Stimulated activated naive CD4-positive, alpha-beta T cell treated with Interleukin-2 at 50 U/mL for 16 hours (primary cell): ENCODE measurements at regions not wholly inside any gene's neighbourhood (a gene's known extent, or its start where the extent isn't known, plus 50 kb on each side); places are given as distances from the start of the nearest gene placed in this dataset.
"Not testable (repeated sequence)": the region's sequence is repeated elsewhere in the genome, so short reads cannot be mapped to it uniquely, and the experiment has no call there.

Experiments used
- DNase-seq: peaks from one replicate; lab custom pipeline; 2025; lab: John Stamatoyannopoulos, UW

DNA sequence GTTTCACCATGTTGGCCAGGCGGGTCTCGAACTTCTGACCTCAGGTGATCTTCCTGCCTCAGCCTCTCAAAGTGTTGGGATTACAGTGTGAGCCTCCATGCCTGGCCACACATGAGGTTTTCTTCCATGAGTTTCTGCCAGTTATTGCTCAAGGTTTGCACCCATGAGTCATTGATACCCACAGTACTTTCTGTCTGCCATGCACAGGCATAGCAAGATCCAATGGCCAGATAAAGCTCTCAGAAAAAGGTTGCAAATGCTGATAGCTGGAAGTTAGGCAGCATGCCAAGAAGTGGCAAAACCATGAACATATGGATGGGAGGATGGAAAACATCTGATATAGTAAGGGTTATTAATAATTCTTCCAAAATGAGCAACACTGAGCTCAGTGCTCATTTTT, 298.7 kb upstream of the NRG3 start:
- DNase-seq, result no peak

DNA sequence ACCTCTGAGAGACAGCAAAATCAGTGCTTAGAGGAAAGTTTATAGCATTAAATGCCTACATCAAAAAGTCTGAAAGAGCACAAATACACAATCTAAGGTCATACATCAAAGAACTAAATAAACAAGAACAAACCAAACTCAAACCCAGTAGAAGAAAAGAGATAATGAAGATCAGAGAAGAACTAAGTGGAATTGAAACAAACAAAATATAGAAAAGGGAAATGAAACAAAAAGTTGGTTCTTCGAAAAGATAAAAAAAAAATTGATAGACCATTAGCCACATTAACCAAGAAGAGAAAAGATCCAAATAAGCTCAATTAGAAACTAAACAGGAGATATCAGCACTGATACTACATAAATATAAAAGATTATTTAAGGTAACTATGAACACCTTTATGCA, 280.0 kb upstream of the NRG3 start:
- no peak for DNase-seq

DNA sequence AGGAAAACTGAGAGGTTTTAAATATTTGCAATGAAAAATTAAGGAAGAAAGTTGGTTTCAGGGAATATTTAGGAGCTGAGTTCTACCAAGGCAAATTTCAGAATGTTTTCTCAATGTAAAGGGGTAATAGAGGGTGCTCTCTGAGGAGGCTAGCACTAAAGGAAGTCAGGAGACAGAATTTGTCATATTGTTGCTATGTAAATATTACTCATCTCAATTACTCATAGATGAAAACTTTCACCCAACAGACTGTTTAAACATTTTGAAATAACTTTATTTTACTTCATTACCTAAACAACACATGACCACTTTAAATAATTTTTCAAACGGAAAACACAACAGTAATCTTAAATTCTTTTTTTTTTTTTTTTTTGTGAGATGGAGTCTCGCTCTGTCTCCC, 274.8 kb upstream of the NRG3 start:
- DNase-seq, result no peak

DNA sequence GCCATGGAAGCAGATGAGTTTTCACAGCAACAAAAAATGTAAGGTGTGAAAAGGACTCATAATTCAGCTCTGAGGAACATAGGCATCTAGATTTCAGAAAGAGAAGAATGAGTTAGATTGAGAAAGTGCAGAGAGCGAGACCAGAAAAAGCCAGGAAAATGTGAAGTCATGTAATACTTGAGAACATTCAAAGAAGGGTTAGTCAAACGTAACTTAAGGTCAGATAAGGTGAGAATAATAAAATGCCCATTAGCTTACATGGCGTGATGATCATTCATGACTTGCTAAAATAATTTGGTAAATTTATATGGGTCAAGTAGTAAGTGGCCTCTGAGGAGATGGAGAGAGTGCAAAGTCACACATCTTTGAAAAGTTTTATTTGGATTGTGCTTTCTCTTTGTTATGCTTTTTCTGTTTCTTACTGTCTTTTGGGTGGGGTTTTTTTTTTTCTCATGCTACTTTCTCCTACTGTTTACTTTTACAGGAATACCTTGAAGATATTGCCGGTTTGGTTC, 271.8 kb upstream of the NRG3 start:
- no peak for DNase-seq

DNA sequence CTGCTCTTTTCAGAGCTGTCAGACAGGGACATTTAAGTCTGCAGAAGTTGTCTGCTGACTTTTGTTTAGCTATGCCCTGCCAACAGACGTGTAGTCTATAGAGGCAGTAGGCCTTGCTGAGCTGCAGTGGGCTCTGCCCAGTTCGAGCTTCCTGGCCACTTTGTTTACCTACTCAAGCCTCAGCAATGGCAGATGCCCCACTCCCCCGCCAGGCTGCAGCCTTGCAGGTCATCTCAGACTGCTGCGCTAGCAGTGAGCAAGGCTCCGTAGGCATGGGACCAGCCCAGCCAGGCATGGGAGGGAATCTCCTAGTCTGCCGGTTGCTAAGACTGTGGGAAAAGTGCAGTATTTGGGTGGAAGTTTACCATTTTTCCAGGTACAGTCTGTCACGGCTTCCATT, 230.5 kb upstream of the NRG3 start:
- DNase-seq, result not testable (repeated sequence)

DNA sequence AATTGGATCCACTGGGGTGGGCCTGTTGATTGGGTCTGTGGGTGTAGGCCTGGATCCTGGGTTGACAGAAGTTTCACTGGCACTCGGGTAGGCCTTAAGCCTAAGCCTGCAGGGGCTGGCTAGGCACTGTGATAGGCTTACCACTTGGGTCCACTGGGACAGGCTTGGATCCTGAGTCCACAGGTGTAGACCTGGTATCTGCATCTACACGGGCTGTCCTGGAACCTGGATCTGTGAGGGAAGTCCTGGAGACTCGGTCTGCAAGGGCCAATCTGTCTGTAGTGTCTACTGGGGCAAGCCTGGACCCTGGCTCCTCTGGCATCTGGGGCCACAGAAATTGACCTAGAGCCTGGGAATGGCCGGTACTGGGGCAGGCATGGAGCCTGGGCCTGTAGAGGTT, 219.0 kb upstream of the NRG3 start:
- DNase-seq, result no peak

DNA sequence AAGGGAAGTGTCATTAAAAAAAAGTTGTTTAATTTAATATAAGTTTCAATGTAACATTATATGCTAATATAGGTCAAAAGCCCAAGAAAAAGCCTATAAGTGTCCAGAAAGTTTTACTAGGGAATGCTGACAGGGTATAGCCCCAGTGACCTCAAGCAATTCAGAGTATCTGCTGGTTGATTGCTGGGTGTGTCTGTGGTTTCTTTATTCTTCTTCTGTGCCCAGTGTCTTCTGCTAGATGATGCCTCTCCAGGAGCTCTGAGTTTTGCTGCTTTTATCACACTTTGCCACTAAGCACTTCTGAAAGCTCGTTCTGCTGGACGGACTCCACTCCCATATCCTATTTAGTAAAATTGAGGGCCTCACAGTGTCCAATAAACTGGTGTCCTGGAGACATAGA, 212.2 kb upstream of the NRG3 start:
- DNase-seq, result no peak

DNA sequence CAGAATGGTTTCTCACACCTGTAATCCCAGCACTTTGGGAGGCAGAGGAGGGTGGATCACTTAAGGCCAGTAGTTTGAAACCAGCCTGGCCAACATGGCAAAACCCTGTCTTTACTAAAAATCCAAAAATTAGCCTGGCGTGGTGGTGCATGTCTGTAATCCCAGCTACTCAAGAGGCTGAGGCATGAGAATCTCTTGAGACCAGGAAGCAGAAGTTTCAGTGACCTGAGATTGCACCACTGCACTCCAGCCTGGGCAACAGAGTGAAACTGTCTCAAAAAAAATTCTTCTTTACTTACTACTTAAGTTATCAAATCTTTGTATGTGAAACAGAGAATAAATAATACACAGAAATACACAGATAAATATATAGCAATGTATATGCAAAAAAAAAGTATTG, 210.2 kb upstream of the NRG3 start:
- not testable (repeated sequence) for DNase-seq

DNA sequence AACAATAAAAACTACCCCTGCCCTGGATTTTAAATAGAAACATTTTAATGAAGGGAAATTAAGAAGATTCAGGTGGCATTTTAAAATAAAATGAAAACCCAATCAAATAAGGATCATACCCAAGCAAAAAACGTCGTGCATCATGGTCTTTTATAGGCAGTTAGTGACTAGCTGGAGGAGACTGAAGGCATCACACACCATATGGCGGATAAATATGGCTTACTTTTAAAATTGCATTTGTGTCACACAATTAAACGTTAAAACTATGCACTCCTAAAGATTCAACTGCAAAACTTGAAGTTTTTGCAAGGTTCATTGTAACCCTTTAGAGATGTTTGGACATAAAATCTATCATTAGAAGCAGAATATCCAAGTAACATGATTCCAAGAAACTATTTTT, 200.1 kb upstream of the NRG3 start:
- DNase-seq, result no peak

DNA sequence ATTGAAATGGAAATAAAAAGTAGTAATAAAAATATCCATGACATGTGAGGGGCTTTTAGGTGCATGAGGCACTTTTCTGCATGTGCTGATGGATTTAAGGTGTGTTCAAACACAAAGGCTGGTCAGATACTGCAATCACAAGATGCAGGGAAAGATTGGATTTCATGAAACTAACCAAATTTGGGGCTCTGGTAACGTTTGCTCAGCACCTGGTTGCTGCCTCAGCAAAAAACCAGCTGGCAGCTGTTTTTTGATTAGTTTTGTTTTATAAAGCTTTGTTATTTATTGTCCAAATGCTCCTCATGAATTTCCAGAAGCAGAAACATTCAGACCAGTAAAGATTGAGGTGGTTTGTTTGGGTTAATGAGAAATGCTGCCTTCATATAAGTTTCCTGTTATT, 195.7 kb upstream of the NRG3 start:
- no peak for DNase-seq

DNA sequence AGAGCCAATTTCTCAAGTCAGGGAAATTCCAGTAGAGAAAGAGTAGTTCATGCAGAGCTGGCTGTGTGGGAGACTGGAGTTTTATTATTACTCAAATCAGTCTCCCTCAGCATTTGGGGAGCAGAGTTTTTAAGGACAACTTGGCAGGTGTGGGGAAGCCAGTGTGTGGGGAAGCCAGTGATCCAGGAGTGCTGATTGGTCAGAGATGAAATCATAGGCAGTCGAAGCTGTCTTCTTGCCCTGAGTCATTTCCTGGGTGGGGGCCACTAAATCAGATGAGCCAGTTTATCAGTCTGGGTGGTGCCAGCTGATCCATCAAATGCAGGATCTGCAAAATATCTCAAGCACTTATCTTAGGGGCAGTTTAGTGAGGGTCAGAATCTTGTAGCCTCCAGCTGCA, 194.6 kb upstream of the NRG3 start:
- DNase-seq, result no peak

DNA sequence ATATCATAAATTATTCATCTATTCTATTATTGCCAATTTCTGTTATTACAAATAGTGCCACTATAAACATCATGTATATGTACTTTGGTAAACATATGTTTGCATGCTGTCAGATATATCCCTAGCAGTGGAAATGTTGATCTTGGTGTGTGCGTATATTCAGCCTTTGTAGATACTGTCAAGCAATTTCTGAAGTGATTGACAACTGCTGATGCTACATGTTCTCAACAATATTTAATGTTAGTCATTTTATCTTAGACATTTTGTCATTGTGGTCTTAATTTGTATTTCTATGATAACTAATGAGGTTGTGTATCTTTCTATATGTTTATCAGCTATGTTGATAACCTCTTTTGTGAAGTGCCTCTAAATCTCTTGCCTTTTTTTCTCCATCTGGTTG, 186.5 kb upstream of the NRG3 start:
- DNase-seq, result no peak

DNA sequence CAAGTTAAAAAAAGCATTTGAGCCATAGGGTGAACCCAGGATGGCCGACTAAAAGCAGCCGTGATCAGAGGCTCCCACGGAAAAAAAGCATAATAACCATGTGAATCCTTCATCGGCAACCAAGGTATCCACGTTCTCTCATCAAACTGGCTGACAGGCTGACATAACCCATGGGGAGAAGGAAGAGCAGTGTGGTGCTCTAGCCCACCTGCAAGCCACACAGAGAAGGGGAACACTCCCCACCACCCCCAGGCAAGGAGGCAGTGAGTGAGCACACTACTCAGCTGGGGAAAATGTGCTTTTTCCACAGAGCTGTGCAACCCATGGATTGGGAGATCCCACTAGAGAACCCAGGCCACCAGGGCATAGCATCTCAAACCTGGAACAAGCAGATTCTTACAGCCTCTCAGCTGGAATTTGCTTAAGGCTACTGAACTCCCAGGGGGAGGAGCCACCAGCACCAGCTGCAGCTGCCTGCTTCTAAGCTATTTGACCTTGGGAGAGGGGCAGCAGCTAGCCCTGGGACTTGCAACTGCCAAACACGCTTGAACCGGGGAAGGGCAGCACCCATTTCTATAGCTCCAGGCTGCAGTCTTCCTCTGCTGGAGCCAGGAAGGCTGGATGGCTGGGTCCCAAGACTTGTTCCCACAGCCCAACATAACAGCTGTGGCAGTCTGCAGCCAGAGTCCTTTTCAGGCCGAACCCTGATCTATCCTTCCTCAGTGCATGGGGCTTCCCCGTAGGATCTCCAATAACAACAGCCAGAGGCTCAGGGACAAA, 178.2 kb upstream of the NRG3 start:
- no peak for DNase-seq

DNA sequence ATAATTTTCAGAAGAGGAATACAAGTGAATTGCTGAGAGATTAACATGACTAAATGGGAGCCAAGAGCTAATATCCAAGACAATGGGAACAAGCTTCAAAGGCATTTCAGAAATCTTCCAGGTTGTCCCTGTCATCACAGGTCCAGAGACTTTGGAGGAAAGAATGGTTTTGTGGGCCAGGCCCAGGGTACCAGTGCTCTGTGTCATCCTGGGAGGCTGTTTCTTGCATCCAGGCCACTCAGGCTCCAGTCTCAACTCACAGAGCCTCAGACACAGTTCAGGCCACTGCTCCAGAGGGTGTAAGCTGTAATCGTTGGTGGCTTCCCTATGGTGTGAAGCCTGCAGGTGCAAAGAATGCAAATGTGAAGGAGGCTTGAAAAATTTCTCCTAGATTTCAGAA, 170.4 kb upstream of the NRG3 start:
- DNase-seq, result no peak

DNA sequence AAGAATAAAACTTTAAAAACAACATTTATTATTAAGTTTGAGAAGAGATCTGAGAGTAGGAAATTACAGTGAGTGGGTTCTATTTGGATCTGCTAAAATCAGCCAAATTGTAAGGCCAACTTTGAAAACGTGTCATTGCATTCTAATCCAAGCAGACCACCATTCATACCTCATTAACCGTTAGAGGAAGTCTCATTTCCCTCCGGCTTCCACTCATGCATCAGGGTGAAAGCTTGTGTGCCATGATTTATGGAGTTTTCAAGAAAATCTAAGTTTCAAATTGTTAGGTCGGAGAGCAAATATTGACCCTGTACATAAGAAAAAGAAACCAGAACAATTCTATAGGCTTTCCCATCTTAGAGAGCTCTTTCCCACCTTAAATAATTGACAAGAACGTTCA, 166.6 kb upstream of the NRG3 start:
- no peak for DNase-seq

DNA sequence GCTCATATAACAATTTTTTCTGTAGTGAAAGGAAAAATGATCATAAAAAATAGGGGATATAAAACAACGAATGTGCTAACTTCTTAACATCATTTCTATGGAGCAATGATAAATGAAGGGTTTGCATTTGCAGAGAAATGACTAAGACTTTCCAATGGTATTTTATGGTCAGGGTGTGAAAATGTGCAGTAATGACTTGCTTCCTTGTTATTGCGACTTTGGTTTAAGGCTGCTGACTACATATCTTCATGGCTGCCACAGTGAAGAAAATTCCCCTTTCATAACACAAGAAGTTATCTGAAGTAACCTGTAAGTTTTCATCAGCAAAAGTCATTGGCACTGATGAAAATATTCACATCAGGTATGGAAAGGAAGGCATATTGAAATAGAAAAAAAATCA, 166.1 kb upstream of the NRG3 start:
- no peak for DNase-seq

DNA sequence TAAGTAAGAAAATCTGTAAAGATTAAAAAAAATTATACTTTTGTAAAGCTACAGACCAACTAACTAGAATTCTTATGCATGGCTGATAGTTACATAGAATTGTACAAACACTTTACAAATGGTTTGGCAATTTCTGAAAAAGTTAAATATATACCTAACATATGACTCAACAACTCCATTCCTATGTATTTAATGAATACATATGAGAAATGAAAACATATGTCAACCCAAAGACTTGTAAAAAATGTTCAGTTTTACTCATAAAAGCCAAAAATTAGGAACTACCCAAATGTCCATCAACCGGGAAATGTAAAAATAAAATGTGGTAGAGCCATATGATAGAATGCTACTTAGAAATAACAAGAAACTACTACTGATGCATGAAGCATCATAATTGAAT, 152.6 kb upstream of the NRG3 start:
- DNase-seq, result no peak

DNA sequence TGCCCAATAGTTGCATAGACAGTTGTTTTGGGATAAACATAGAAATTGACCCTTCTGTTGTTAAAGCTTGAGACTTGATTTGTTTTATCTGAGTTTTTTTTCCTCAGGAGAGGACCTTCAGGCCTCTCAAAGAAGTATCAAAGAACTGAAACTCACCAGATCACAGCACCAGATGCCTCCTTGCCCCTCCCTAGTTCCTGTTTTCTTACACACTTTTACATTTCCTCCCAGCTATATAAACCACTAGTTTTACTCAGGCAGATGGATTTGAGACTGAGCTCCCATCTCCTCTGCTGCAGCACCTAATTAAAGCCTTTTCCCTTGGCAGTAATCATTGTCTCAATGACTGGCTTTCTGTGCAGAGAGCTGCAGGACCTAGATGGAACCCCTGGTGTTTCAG, 150.6 kb upstream of the NRG3 start:
- DNase-seq, result no peak

DNA sequence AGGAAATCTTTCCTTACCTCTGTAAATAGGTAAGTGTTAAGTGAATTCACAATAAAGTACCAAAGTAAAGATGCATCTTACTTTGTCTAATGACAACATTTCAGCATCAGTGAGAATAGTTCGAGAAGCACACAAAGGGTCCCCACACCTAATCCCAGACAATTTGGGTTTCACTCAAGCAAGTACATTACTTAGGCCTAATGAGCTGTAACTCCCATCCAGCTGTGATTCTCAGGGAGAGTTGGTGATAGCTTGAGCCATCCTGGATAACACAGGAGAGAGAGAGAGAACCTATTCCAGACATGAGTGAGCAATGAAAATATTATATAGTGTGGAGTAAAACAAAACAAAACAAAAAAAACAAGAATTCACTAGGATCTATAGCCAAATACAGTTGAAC, 149.1 kb upstream of the NRG3 start:
- DNase-seq, result no peak

DNA sequence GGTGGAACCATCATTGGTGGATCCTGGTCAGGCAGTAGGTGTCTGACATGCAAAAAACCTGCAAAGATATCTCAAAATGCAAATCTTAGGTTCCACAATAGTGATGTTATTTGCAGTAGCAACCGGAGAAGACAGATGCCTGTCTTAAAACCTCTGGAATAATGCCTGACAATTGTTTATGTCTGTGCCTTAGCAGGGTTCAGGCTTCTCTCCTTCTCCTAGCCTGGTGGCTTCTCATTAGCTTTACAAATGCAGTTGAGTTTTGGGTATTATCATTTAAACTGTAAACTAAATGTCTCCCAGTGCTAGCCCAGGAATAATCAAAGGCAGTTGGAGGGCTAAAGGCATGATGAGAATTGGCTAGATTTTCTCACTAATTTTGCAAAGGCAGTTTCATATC, 146.3 kb upstream of the NRG3 start:
- no peak for DNase-seq

DNA sequence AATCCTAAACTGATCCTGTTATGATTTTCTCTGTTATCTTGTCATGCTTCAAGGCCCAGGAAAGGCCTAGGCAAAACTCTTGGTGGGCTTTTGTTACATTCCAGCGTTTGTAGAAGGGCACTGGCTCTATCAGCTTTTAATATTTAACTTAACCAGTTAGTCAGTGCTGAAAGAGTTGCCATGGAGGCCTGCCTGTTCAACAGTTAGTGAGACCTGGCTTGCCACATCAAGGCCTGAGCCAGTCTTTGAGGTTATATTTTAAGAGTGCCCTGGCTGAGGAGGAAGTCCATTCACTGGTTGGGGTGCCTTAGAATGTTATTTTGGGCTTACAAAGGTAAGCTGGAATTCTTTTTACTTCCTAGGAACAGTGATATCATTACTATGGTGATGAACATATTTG, 144.1 kb upstream of the NRG3 start:
- DNase-seq, result no peak

DNA sequence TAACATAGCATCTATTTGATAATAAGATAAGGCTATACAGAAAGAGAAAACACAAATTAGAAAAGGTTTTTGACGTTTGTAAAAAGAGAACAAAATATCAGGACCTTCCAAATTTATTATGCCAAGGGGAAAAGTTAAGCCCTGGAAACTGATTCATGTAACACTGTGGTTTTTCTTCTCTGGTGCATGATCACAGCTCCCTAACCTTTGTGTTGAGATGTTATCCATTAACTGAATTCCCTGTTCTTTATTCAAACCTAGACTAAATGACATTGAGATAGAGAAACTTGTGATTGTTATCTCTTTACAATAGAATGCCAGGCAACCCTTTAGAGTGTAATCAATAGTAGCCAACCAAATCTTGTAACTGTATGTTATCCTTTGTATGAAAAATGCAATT, 141.5 kb upstream of the NRG3 start:
- DNase-seq, result no peak

DNA sequence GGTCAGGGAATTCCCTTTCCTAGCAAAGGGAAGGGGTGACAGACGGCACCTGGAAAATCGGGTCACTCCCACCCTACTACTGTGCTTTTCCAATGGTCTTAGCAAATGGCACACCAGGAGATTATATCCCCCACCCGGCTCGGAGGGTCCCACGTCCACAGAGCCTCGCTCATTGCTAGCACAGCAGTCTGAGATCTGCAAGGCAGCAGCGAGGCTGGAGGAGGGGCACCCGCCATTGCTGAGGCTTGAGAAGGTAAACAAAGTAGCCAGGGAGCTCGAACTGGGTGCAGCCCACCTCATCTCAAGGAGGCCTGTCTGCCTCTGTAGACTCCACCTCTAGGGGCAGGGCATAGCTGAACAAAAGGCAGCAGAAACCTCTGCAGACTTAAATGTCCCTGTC, 139.8 kb upstream of the NRG3 start:
- not testable (repeated sequence) for DNase-seq

DNA sequence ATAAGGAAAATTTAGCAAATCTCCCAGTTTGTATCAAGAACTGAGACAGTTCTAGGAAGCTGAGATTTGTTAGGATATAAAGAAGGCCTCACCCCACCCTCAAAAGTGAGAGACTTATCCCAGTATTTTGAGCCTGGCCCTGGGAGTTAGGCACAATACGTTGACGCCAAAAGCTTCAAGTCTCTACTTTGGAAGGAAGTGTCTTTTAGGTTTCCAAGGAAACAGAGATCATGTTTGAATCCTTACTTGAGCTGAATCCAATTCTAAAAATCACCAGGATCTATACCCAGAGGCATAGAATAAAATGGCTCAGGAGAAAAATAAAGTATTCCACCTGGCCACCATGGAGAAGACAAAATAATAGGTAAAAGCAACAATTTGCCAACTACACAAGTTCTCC, 115.9 kb upstream of the NRG3 start:
- DNase-seq, result no peak
